Activated CD4-positive, CD25-positive, alpha-beta regulatory T cell treated with anti-CD3 and anti-CD28 coated beads, Interleukin-2, amount 50 U/mL, for 24 hours (primary cell): ENCODE measurements at regions not wholly inside any gene's neighbourhood (a gene's known extent, or its start where the extent isn't known, plus 50 kb on each side); places are given as distances from the start of the nearest gene placed in this dataset.

ENCODE experiments used
- ATAC-seq, 2 donors: fragments of 150-1000 bp; cut with Tn5 transposase; one replicate each; pipeline ENCODE4 v1.10.0; 2021; ENCODE audit warnings: mild to moderate bottlenecking in 1 of 2, moderate library complexity in 1 of 2

- ATAC-seq = no peak
These were observed 444.9 kb upstream of the B3GALT2 start for GRCh38 chr1:193631306-193631705.

DNA sequence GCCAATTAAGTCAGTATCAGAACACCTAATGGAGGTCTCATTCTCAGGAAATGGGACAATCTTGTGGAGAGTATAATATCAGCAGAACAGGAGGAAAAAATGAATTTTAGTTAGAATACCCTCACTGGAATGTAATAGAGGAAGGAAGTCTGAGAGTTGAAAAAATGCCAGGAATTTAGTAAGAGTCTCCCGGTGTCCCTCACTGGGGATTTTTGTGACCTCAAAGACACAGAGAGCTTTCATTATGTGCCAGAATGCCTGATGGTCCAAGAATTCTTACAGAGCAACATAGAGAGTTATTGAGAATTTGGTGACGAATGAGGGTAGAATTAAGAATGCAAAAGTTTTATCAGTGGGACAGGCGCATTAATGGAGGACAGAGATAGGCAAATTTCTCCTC is 443.5 kb upstream of the B3GALT2 start:
- ATAC-seq = no peak

DNA sequence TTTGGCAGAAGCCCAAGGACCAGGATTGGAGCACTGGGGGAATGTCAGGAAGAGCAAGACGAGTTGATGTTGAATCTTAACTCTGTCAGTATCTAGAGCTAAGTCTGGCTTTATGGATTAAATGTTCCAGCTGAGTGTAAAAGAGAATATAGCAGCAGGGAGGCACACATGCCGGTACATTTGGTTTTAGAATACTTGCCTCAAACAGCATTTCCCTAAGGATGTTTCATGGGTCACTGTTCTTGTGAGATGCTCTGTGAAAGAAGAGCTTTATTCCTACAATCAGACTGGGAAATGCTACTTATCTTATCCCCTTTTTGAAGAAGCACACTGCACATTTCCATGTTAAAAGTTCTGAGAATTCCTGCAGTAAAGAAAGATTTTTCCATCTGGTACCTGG is 440.3 kb upstream of the B3GALT2 start:
- ATAC-seq = no peak

DNA sequence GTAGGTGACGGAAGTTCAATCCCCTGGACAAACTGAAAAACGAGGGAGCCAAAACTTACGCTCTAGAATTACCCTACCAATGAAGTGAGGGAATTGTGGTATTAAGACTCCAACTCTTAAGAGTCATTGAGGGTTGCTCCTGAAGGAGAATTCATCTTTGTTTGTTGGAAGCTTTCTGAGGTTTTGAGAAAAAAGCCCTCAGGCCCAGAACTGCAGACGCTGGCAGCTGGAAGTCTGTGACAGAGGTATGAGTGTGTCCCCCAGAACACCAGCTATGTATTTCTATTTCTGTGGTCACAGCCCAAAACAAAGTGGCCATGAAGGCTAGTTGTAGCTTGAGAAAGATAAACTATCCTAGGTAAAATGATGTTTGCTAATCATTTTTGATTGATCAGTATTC is 438.8 kb upstream of the B3GALT2 start:
- ATAC-seq = no peak

DNA sequence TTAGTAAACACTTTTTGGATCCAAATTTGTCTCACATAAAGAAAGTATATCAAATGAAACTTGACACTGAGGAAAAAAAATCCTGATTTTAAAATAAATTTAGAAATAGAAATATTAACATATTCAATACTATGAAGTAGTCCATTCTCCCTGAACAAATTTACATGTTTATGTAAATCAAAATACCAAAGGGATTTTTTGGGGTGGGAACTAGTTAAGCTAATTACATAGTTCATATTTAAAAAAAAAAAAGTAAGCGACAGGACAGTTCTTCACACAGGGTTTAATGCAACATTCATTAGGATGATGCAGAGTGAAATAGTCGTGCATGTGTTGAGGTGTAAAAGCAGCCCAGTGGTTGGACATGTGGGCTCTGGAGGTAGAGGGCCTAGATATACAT is 433.5 kb upstream of the B3GALT2 start:
- no peak for ATAC-seq

GRCh38 chr1:193614817-193615216 is 428.4 kb upstream of the B3GALT2 start:
- ATAC-seq = peak; percentile 95

- ATAC-seq = no peak
These were observed 427.9 kb upstream of the B3GALT2 start for GRCh38 chr1:193614275-193614674.

DNA sequence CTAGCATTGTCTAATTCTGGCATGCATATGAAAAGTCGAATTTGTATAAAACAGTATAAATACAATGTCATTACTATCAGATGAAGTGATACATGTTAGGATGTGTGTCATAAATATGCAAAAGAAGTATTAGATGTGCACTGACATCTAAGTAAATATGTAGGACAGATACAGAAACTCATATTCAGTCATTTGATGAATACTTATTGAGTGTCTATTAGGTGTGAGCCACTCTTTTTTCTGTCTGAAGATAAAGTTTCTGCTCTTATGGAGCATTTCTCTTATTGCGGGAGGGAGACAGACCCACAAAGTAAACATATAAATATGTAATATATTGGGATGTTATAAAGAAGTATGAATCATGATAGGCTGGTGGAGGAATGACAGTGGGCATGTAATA is 426.6 kb upstream of the B3GALT2 start:
- ATAC-seq = peak; percentile 21 to 44

GRCh38 chr1:193609592-193609991 is 423.2 kb upstream of the B3GALT2 start:
- ATAC-seq = no peak

DNA sequence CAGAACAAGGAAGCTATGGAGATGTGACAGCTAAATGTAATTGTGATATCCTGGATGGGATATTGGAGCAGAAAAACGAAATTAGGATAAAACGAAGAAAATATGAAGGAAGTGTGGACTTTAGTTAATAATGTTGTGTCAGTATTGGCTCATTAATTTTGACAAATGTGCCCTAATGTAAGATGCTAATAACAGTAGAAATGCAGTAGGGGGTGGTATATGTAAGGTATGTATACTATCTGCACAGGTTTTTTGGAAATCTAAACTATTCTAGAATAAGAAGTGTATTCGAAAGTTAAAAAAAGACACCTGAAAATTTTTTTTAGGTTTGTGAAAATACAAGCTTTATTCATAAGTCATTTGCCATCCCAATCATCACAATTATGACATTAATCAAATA is 421.4 kb upstream of the B3GALT2 start:
- ATAC-seq = no peak

DNA sequence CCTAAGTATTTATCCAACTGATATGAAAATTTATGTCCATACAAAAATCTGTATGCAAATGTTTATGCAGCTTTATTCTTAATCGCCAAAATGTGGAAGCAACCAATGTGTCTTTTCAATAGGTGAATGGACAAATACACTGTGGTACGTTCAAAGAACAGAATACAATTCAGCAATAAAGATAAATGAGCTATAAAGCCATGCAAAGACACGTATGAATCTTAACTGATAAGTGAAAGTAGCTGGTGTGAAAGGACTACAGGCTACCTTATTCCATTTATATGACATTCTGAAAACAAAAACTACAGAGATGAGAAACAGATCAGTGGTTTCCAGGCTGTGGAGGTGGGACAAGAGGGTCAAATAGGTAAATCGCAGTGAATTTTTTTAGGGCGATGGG is 419.6 kb upstream of the B3GALT2 start:
- no peak for ATAC-seq

GRCh38 chr1:193602705-193603104 is 416.3 kb upstream of the B3GALT2 start:
- no peak for ATAC-seq

DNA sequence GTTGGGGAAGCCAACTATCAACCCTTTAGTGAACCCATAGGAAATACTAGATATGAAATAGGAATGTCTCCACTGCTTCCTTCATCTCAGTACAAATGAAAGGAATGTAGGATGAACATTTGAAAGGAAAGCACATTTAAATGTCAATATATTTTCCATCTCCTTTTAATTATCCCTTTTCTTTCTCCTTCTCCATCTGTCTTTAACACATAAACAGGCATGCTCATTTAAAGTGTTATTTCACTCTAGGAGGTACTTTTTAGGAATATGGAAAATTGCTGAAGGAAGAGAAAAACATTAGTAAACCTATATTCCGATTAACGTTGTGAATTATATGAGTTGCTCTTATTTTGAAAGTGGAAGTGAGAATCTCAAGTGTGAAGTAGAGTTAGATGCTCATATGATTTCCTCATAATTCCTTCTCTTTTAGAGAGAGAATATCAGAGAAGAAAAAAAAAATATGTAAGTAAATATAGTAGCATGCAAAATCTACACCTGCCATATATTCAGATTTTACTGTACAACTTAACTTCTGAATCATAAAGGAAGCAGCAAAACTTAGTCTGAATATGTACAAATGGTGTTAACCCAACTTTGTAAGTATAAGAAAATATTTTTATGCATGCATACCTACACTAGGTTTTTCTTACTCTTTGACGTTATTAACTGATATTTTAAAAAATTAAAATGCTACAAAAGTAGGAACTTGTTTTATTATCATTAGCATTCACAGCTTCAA is 406.9 kb upstream of the B3GALT2 start:
- no peak for ATAC-seq

GRCh38 chr1:193592317-193592716 is 405.9 kb upstream of the B3GALT2 start:
- ATAC-seq = peak in 1 of 2 donors; percentile 75

DNA sequence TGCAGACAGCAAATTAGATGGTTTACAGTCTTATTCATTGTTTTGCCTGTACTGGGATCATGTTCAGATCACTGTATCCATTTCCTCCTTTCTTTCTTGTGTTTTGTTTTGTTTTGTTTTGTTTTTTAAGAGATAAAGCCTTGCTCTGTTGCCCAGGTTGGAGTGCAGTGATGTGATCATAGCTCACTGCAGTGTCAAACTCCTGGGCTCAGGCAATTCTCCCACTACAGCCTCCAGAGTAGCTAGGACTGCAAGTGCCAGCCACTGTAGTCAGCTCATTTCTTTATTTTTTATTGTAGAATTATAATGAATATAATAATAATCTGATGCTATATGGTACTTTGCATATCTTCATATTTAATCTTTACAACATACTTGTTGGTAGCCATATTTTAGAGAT is 403.7 kb upstream of the B3GALT2 start:
- no peak for ATAC-seq

GRCh38 chr1:193589597-193590040 is 403.2 kb upstream of the B3GALT2 start:
- ATAC-seq = no peak

DNA sequence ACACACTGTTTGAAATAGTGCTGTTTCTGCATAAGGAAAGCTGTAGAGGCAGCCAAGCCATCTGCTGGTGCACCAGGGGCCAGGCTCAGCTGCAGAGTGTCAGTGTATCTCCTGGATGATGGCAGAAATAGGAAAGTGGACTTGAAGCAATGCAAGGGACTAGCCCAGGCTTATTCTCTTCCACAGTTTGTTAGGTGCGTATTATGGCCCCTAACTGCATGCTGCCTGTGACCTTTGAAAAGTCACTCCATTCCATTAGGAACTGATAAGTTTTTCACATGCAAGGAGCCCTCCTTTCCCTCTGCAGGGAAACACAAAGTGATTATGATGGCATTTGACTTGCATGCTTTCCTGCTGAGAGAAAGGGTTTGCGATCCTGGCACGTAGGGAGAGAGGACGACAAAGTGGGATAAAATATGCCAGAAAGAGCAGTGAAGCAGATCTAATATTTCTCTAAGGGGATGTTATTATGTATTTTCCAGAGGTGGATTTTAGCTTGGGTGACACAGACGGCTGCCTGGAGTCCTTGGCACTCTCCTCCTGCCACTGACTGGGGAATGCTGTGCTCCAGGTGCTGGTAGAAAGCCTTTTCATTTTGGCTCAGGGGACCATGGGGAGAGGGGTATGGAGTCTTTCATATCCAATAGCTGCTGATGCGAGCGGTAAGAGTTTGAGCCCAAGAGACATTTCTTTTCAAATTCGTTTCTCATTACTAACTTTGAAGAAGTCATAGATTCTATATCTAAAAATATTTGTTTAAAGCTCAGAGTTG is 402.1 kb upstream of the B3GALT2 start:
- no peak for ATAC-seq

DNA sequence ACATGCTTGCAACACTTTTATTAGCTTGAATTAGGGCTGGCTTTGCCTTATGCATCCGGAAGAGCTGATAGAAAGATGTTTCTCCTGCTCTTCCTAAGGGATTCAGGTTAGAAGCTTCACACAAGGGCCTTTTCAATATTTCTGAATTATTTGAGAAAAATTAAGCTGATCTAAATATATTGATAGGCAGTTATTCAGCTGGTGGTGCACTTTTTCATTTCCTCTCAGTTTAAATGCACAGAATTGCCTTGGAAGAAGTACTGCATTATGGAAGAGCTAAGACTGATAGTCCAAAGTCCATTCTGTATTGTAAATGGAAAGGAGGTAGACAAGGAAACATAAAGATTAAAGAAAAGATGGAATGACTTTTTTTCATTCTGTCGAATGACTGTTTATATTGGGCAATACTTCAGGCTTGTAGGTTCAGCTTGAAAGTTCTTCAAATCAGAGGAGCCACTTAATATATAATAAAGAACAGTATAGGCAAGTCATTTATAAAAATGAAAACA is 398.4 kb upstream of the B3GALT2 start:
- no peak for ATAC-seq

- ATAC-seq = no peak
These were observed 394.9 kb upstream of the B3GALT2 start for GRCh38 chr1:193581341-193581740.

- ATAC-seq = no peak
These were observed 394.0 kb upstream of the B3GALT2 start for GRCh38 chr1:193580419-193580818.

DNA sequence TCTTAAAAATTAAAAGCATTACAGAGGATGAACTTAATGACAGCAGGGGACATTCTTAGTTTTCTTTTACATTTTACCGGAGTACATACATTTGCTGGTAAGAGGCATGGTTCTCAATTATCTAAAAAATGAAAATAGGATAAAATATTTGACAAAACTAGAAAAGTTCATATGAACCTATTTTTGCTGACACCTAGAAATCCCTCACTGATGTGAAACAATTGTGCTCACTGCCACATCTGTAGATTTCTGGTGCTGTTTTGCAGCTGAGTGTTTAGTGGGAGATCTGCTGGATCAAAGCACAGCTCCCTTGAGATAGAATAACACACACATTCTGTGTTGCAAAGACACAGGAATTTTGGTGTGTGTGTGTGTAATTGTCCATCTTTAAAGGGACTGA is 392.9 kb upstream of the B3GALT2 start:
- ATAC-seq = no peak

- no peak for ATAC-seq
These were observed 388.5 kb upstream of the B3GALT2 start for GRCh38 chr1:193574913-193575312.

DNA sequence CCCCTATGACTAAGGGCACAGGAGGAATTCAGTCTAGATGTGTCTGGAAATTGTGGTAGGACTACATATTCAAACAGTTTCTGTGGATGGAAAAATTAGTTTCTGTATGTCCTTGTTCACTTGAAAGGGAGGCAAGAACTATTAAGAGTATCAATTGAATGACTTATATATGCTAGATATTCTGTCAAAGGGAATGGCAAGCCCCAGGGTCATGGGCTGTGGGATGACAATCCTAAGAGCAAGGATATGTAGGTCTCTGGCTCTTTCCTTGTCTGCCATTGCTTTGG is 383.5 kb upstream of the B3GALT2 start:
- ATAC-seq = peak in 1 of 2 donors; percentile 61
